ENCODE measurements at regions not wholly inside any gene's neighbourhood (a gene's known extent, or its start where the extent isn't known, plus 50 kb on each side); places are given as distances from the start of the nearest gene placed in this dataset.

- no peak for DNase-seq (ENCODE audit: low read depth)
- H3K4me3 ChIP-seq (ENCODE audit: low read depth, low read length): no peak overlapping the region
- TF ChIP-seq CTCF (conservative IDR thresholded peaks at IDR 0.05; ENCODE audit: low read depth, low read length): no peak
These were observed 54.4 kb upstream of the KLF3 start for GRCh38 chr4:38609614-38610013.

GRCh38 chr4:38610521-38610920 lies 53.5 kb upstream of the KLF3 start:
- no peak for DNase-seq (ENCODE audit: low read depth)
- no peak for TF ChIP-seq CTCF (conservative IDR thresholded peaks at IDR 0.05; ENCODE audit: low read depth, low read length)
- H3K4me3 ChIP-seq (ENCODE audit: low read depth, low read length): no peak overlapping the region

DNA sequence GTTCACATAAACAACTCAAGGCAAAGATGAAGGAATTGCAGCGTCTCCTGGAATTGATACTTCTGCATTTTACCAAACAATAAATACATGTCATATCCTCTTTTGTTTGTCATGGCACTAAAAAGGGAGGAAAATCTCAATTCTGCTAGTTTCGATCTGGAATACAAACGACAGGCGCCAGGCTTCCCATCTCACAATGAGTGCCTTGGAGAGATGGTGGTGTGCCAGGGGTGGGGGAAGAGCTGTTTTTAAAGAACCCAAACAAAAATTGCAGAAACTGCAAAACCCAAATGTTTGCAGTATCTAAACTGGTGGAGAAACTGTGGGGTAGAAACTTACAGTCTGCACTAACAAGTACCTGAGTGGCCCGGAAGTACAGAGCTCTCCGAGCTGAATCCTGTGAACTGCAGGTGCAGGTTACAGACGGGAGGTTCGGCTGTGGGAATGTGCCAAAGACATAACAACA lies 53.0 kb upstream of the KLF3 start:
- H3K4me3 ChIP-seq (ENCODE audit: low read depth, low read length): peak overlapping the region; percentile 29
- DNase-seq (ENCODE audit: low read depth): no peak
- no peak for TF ChIP-seq CTCF (conservative IDR thresholded peaks at IDR 0.05; ENCODE audit: low read depth, low read length)

DNA sequence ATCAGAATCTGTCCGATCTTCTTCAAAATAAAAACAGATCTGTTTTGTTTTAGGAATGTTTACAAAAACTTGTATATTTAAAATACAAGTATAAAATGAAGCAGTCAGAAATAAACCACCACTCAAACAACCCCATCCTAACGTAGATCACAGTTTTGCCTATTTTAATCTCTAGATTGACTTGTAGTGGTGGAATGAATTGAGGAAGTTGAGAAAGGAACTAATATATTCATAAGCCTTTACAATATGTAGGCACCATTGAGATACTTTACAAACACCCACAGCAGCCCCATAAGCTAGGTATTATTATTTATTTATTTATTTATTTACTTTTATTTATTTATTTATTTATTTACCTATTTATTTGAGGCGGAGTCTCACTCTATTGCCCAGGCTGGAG lies 52.3 kb upstream of the KLF3 start:
- H3K4me3 ChIP-seq (ENCODE audit: low read depth, low read length): no peak overlapping the region
- no peak for DNase-seq (ENCODE audit: low read depth)
- no peak for TF ChIP-seq CTCF (conservative IDR thresholded peaks at IDR 0.05; ENCODE audit: low read depth, low read length)

- no peak for DNase-seq (ENCODE audit: low read depth)
- no peak for TF ChIP-seq CTCF (conservative IDR thresholded peaks at IDR 0.05; ENCODE audit: low read depth, low read length)
- no peak overlapping the region for H3K4me3 ChIP-seq (ENCODE audit: low read depth, low read length)
These were observed 51.2 kb upstream of the KLF3 start for GRCh38 chr4:38612646-38613414.
